ENCODE measurements at regions not wholly inside any gene's neighbourhood (a gene's known extent, or its start where the extent isn't known, plus 50 kb on each side); places are given as distances from the start of the nearest gene placed in this dataset.

DNA sequence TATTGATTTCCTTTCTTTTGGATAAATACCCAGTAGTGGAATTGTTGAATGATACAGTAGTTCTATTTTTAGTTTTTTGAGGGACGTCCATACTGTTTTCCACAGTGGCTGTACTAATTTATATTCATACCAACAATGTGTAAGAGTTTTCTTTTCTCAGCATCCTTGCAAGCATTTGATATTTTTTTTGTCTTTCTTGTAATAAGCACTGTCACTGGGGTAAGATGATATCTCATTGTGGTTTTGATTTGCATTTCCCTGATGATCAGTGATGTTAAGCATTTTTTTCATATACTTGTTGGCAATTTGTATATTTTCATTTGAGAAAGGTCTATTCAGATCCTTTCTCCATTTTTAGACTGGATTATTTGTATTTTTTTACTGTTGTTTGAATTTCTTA, 308.7 kb downstream of the PTEN start:
- DNase-seq (ENCODE audit: low read depth), result no peak

DNA sequence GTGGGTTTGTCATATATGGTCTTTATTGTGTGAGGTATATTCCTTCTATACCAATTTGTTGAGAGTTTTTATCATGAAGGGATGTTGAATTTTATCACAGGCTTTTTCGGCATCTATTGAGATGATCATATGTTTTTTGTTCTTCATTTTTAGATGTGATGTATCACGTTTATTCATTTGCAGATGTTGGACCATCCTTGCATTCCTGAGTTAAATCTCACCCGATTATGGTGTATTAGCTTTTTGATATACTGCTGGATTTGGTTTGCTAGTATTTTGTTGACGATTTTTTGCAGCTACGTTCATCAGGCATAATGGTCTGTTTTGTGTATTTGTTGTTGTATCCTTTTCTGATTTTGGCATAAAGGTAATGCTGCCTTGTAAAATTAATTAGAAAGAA, 311.0 kb downstream of the PTEN start:
- DNase-seq (ENCODE audit: low read depth), result no peak

DNA sequence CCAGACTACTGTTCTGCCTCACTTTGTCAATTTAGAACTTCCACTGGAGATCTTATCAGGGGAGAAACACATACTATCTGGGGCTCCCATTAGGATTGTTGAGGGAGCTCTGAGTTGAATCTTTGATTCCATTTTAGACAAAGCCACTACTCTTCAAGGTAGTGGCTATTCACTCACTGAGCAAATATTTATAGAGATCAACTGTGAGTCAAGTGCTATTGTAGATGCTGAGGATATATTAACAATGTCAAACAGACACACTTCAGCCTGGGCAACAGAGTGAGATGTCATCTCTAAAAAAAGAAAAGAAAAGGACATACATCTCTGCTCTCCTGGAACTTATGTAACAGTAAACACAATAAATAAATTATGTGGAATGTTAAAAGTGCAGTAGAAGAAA, 315.3 kb downstream of the PTEN start:
- DNase-seq (ENCODE audit: low read depth), result no peak

DNA sequence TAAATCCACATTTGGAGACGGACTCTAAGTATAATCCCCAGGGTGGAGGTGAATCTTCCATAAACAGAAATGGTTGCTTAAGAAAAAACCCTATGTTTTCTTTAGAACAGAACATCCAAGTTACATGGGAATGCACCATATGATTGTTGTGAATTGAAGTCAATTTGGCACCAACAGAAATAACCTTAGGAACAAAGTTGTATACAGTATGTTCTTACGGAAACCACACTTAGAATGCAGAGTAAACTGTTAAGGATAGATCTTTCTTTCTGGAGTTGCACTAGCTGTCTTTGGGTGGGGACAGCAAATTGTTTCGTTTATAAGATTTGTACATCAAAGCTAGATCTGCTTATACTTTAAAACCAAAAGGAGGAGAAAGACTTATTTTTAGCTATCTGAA, 316.4 kb downstream of the PTEN start:
- DNase-seq (ENCODE audit: low read depth), result no peak

DNA sequence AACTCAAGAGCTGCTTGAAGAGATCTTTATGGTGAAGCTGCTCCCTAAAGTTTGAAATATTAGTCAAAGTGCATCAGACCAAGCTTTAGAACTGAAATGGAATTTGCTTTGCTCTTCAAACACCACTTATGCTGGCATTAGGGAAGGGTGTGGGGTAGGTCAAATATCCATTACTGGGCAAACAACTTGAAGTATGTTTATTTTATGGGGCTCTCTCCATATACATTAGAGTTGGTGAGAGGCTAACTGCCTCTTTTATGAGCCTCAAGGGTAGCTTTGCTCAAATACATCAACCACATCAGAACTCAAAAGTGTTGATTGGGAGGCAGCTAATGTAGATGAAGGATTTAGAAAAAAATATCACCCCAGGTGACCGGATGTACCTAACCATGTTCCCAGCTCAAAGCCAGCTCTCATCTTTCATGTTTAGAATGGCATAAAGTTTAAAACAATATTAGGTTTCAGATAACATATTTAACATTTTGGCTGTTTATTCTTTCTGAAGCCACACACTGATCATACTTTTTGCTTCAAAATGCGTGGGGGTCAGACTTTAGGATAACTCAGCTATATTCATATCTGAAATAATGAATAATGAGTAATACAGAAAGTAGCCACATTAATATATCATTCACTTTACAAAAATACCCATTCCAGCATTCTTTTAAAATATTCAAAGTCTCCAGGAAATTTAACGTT, 318.6 kb downstream of the PTEN start:
- no peak for DNase-seq (ENCODE audit: low read depth)

DNA sequence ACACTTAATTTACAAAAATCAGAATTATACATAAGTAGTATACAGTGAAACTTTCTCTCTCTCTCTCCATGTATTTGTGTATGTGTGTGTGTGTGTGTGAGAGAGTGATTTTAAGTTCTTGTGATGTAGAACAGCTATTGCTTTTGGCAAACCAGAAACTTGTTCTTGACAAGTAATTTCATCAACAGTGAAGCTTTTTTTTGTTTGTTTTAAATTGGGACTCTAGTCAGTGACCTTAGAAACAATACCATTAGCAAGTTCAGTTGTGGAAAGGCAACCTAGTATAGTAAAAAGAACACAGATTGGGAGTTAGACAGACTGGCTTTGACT, 319.1 kb downstream of the PTEN start:
- DNase-seq (ENCODE audit: low read depth), result no peak

DNA sequence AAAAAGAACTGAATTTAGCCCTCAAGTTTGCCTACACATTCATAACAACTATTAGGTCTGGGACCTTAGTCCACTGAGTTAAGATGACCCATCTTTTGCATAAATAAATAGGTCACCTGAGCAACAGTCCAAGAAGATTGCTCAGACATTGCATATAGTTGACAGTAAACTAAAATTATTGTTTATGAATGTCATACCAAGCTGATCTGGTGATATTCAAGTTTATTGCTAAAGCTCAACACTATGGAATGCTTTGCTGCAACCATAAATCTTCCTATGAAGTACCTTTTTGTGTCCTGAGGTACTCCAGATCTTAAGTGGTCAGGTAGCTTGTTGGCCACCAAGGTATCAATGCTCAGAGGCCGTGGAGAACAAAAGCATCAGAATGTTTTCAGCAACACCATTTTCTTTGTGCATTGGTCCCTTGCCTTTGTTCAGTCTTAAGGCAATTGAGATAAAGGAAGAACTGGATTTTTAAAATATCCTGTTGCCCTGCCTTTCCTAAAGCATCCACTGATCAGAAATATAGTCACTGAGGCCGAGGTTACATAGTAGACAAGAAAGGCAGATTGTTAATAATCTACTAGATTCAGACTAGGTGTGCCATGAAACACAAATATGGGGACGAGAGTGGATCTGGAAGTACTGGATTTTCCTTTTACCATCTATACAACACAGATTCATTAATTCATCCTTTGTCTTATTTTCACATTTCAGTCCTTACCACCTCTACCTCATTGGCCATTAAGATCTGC, 321.3 kb downstream of the PTEN start:
- DNase-seq (ENCODE audit: low read depth), result no peak

DNA sequence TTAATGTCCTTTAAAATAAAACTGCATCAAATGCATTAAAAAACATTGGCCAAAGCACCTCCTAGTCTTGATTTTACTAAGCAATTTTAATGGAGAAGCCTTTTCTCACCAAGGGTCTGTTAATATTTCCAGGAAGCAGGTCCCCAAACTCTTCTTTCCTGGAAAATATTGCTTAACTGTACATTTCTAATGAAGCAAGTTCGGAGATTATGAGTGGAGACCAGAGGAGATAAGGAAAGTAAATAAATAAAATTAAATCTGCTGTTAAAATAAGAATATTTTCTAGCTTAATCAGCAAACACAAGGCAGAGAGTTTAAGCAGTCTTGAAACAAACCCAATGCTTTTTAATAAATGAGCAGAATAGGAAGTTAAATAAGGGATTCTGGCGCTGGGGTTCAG, 322.4 kb downstream of the PTEN start:
- no peak for DNase-seq (ENCODE audit: low read depth)

DNA sequence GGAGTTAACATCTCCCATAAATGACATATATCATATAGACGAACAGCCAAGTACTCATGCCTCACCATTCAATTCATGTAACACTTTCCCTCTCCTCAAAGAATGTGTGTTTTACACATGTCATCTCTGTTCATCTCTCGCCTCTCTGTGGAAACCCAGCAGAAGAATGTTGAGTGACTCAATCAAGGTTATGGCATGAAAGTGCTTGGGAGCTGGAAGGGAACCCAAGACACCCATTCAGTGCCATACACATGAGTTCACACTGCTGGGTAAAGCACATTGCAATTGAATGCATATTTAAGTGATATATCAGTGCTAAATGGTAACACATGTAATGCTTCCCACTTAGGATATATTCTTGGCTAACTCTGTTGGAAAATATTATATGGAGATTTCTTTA, 322.9 kb downstream of the PTEN start:
- no peak for DNase-seq (ENCODE audit: low read depth)

DNA sequence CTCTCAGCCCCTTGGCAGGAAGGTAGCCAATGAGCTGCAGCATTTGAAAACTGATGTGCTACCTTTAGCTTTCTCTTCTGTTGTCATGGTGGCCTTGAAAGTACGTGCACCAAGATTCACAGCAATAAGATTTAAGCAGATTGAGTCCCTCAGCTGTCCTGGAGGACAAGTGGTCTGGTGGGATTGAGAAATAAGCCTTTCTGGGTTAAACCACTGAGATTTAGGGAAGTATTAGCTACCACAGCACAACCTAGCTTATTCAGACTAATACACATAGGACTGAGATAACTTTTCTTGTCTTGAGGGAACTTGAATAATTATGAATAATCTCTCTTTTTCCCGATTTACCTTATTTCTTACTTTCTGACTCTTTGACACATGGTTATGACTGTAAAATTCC, 324.0 kb downstream of the PTEN start:
- DNase-seq (ENCODE audit: low read depth), result no peak

DNA sequence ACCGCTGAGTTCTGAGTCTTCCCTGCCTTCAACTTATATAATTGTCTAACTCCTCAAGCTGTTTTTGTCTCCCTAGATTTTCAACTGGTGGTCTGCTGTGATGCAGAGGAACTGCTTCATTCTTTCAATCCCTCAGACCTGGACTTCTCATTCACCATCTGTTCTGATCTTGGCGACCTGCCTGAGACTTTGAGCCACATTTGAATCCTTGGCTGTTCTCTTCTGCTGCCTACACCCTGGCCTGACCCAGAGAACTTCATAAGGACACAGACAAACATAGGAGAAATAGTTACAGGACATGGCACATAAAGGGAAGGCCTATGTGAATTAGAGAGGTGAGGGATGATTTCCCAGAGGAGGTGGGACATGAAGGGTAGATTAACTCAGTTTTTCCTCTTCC, 326.7 kb downstream of the PTEN start:
- DNase-seq (ENCODE audit: low read depth), result no peak

DNA sequence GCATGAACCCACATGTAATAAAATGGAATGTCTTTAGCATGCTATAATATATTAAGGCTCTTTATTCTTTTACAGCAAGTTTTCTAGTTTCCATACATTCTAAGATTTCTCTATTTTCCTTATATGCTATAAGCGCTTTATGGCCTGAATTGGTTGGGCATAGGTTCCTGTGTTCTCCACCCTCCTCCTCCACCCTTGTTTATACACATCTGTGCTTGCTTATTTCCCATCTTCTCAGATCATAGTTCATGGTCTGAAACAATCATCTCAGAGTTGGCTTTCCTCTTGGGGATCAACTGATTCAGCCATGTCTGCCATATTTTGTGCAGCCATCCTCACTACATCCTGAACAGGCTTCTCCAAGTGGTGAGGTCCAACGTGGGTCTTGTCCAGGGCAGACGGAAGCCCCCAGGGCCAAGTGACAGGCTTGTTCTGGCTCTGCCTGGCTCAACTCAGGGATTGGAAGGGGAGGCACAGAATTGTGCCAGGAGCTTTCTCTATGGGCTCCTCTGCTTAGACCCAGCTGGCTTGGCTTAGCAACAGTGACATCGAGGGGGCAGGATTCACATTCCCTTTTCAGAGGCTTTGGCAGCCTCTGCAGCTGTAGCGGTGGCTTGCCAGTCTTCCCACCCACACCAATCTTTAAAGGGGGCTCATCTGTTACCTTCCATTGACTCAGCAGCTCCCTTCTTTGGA, 327.3 kb downstream of the PTEN start:
- no peak for DNase-seq (ENCODE audit: low read depth)

DNA sequence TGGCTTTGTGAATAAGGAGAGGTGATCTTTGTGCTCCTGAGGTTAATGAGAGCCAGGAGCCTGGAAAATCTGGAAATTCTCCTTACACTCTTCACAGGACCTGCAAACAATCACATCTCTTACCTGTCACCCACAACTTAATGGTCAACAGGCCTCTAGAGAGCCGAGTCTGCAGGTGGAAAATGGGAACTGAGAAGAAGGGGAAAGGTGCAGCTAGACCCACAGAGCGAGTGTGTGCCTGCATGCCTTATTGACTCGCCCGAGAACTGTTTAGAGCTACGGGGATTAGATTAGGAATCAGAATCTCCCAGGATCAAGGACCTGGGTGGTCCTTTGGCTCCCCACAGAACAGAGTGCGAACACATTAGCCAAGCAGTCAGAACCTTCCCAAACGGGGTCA, 329.6 kb downstream of the PTEN start:
- DNase-seq (ENCODE audit: low read depth), result no peak

DNA sequence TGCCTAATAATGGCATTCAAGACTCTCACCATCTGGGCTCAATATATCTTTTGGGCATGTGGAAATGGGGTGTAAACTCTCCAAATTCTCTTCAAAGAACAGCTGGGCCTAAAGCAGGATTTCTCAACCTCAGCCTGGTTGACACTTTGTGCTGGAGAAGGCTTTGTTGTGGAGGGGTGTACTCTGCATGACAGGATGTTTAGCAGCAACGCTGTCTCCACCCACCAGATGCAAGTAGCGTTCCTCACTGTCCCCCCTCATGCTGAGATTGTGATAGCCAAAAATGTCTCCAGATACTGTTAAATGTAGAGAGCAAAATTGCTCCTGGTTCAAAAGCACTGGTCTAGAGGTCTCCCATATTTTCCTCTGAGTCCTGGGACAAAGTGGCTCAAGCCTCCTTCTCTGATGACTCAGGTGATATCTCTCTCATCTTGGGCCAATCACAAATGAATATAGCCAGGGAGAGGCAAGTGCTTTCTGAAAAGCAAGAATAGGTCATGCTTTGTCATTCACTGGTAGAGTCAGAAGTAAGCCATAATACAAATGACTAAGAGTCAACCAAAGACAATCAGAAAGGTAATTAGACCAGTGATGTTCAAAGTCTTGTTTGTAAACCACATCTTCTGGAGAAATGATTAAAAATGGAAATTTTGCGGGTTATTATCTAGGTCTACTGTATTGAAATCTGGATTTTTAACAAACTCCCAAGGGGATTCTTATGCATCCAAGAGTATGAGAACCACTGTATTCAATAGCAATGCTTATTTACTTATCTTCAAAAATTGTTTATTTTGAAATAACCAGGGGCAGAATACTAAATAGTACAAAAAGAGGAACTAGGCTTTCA, 330.8 kb downstream of the PTEN start:
- peak; percentile 1 for DNase-seq (ENCODE audit: low read depth)

DNA sequence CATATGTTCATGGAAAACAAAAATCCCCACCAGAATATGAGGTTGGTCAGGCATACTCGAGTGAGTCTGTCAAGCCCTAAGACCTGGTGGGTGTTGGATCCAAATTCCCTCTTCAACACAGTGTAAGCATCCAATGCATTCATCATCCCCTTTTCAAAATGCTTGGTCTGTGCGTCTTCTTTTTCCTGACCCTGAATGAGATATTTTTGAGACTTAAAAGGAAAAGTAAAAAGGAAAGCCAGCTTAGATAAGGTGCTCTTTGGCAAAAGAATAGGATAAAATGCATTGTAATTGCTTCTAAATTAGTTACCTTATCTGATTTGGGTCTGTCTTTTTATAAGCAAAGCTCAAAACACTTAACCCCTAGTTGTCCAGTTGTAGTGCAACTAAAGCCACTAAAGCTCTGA, 331.5 kb downstream of the PTEN start:
- no peak for DNase-seq (ENCODE audit: low read depth)

DNA sequence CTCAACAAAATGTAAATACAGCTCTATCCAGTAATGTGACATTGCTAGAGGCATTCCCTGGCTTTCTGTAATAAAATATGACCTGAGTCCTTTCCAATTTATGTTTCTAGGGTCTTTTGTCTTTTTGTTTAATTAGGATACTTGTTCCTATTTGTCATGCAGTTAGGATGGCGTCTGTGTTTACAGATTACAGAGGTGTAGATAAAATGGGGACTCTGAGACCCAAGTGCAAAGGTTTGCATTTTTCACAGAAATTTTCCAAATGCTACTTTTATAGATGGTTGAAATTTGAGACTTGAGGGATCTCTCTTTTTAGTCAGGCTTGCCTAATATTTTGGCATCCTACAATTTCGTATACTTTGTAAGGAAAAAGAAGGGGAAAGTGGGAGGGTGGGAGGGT, 332.4 kb downstream of the PTEN start:
- no peak for DNase-seq (ENCODE audit: low read depth)

DNA sequence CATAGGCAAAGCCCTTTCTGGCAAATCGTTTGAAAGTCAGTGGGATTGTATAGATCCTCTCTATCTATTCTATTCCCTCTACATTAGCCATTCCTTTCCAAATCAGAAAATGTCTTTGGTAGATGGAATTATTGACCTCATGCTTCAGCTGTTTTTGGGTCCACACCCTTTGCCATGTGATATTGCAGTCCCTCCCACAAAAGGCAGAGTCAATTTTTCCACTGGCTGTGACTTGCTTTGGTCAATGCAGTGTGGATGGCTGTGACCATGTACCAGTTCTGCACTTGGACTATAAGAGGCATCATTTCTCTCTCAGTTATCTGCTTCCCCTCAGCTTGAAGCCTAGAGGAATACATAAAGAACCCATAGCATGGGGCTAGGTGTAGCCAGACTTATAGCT, 332.9 kb downstream of the PTEN start:
- no peak for DNase-seq (ENCODE audit: low read depth)

DNA sequence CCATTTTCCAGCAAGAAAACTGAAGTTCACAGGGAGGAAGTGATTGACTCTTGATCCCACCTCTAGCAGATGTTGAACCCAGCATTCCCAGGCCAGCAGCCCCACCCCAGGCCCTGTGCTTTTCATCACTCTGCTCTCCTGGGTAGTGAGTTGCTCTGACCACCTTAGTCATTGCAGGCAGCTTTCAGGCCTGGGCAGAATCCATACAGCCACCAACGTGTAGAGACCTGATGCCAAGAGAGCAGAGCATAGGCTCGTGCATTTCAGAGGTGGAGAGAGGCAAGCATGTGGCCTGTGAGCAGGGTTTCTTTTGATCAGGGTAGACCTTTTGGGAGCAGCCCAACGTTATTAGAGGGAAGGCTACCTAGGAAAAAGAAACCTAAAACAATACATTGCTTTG, 334.6 kb downstream of the PTEN start:
- no peak for DNase-seq (ENCODE audit: low read depth)

DNA sequence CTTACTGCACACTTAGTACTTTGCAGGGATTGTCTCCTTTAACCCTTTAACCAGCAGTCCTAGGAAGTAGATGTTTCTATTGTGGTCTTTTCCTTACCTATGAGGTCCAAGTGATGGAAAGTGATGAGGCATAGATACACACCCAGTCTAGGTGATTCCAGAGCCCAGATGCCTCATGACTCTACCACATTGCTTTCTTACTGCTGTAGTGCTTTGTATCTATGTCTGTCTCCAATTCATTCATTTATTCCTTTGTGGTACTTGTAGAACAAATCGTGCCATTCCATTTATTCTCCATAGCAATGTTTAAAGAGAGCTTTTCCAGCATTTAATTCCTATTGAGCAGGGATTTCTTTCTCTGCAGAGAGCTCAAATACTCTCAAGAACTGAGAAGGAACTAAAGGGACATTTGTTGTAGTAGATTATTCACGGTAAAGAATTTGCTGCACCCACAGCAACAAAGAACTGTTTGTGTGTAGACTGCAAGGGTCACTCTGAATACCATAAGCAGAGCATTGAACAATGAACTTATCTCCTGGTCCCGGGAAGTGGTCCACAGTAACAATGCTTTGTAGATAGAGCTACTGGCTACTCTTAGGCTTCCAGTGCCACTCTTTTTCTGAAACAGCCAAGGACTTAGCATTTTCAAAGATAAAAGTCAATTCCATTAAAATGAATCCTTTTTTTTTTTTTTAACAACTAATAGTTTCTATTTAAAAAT, 337.0 kb downstream of the PTEN start:
- no peak for DNase-seq (ENCODE audit: low read depth)

DNA sequence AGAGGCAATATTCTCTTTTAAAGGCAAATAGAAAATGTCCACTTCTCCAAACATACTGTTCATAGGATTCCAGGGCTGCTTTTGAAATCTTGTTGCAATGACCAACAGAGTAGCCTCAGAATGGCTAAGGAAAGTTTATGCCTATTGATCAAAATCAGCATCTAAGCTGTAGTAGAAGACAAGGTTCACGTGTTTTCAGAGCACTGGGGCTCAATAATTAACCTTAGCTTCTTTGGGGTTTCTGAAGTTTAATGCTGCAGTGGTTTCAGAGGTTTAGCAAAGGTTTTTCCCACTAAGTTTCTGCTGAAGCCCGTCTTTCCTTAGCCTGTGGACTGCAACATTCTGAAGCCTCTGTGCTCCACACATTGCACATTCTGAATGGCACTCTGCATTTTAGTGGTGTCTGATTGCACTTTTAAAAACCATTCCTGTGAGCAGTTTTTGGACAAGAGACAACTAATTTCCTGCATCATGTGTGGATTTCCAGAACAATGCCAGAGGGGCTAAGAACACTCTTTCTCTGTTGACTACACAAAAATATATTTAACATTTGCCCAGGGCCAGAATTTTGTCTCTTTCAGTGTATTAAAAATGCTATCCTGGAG, 342.5 kb downstream of the PTEN start:
- no peak for DNase-seq (ENCODE audit: low read depth)

DNA sequence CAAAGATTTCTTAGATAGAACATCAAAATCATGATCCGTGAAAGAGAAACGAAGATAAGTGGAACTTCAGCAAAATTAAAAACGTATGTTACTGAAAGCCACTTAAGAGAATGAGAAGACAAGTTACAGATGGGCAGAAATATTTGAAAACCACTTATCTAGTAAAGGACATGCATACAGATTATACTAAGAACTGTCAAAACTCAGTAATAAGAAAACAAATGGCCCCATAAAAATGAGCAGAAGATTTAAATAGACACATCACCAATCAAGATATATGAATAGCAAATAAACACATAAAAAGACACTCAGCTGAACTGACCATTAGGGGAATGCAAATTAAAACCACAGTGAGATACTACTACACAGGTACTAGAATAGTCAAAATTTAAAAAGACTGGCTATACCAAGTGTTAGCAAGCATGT, 343.7 kb downstream of the PTEN start:
- DNase-seq (ENCODE audit: low read depth), result no peak

All from stimulated activated CD8-positive, alpha-beta memory T cell treated with anti-CD3 and anti-CD28 coated beads, Interleukin-7, amount 100 ng/mL, for 24 hours (primary cell).